SHP77 (cell line): ENCODE measurements at regions not wholly inside any gene's neighbourhood (a gene's known extent, or its start where the extent isn't known, plus 50 kb on each side); places are given as distances from the start of the nearest gene placed in this dataset.

Experiments
- DNase-seq, 2 experiments: peaks; one replicate each; lab custom pipeline; 2025; lab: John Stamatoyannopoulos, UW

DNA sequence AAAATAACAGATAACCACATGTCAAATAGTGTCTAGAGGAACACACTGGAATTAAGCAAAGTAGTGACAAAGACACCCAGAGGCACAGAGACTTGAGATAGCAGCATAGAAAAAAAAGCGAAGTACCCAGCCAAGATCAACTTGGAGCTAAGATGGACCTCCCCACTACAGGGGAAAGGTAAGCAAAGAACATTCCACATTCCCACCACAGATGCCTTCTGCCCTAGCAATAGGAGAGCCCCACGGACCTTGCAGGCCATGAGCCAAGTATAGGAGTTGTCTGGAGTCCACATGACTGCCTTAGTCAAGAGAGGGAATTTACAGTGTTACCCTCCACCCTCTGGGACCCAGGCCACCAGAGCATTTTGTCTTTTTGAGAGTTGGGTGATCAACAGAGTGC lies 110.7 kb upstream of the SPRY2 start:
- no peak for DNase-seq

DNA sequence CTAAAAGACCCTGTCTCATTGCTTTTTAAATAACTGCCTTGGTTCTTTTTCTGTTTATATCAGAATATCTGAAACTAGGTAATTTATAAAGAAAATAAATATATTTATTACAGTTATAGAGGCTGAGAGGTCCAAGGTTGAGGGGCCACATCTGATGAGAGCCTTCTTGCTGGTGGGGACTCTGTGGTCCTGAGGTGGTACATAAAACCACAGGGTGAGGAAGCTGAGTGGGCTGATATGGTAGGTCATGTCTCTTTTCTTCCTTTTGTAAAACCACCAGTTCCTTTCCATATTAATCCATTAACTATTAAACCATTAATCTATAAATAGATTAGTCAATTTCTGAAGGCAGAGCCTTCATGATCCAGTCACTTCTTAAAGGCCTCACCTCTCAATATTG lies 109.5 kb upstream of the SPRY2 start:
- DNase-seq: no peak

DNA sequence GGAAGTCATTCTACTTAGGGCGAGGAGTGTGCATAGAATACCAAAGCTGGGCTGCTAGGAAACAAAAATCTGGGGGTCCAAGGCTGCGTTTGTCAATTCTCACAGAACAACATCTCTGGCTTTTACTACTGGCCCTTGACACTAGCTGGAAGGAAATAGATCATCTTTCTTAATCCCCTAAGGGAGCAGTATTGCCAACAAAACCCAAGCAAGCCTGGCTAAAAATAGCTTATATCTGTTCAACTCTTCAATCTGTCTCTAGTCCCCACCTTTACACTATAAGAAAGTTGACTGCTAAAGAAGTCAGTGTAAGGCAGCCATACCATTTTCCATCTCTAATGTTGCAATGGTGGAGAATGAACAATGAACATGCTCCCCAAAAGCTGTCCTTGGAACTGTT lies 107.8 kb upstream of the SPRY2 start:
- no peak for DNase-seq

DNA sequence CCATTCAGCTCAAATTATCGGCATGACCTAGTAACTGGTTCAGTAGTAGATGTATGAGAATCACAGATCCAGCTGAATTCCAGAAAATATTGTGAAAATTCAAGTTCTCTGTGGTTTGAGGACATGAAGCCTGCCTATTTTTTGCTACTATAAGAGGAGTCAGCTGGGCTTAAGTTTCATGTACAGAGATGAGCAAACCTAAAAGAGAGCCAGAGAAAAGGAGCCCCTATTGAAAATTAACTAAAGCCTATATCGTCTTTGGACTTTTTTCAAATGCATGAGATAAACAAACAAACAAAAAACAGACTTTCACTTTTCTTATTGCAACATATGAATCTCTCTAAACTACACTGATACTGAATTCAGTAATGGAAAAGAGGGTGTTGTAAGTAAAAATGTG lies 106.8 kb upstream of the SPRY2 start:
- DNase-seq: no peak

DNA sequence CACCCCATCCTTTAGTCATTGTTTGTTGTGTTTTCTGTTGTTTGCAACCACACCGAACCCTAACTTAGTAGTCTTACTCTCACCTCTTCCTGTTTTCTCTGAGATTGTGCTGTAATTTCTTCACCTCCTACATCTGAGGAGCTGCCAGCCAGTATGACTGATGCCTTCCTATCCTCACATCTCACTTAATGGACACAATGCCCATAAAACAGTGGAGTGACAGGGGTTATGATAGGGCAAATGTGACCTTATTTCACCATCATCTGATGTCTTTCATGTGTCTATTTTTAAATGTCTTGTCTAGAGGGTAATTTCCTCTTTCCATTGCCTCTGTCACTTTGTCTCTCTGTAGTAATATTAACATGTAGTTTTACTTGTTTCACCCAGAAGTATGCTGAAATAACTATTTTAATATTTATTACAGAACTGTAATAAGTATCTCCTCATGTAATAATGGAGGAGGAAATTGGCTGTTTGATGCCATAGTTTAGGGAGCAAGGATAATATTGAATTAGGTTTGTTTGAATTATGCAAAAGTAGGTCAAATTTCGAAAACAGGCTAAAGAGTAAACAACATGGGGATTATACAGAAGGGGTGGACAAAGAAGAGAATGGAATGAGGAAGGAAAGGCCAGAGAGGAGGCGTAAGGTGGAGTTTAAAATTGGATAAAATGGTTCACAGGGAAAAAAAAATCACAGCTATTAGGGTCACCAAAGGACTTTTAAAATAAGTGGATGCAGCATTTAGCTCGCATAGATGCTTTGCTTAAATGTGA lies 103.5 kb upstream of the SPRY2 start:
- DNase-seq: no peak

DNA sequence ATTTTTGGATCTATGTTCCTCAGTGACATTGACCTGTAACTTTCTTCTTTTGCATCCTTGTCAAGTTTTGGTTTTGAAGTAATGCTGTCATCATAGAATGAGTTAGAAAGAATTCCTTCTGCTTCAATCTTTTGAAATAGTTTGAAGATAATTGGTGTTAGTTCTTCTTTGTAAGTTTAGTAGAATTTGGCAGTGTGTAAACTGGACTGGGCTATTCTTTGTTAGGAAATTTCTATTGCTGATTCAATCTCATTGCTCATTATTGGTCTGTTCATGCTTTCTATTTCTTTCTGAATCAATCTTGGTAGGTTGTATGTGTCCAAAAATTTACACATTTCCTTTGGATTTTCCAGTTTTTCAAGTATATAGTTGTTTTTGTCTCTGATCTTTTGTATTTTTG lies 101.7 kb upstream of the SPRY2 start:
- no peak for DNase-seq

DNA sequence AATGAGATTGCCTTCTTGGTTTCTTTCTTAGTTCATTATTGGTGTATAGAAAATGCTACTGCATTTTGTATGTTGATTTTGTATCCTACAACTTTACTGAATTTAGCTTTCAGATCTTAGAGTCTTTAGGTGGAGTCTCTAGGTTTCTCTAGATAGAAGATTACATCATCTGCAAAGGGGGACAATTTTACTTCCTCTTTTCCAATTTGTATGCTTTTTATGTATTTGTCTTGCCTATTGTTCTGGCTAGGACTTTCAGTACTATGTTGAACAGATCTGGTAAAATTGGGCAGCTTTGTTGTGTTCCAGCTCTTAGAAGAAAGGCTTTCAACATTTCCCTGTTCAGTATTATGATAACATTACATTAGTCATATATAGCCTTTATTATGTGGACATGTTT lies 101.0 kb upstream of the SPRY2 start:
- no peak for DNase-seq

- no peak for DNase-seq
Observed at GRCh38 chr13:80438521-80438920, 97.6 kb upstream of the SPRY2 start.

DNA sequence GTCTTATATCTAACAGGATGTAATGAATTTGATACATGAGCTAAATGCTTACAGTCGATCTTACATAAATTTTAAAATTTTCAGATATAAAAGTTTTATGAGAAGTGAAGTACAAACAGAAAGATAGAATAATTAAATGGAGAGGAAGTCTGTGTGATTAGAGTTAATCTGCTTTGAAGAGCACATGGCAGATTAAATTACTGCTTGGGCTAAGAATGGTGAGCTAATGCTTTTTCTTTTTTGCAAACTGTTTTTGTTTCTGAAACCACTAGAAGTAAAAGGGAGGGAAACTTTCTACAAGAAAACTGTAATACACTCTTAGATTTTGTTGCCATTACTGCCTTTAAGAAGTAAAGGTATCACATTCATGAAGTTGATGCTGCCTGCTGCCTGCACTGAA lies 96.3 kb upstream of the SPRY2 start:
- no peak for DNase-seq

DNA sequence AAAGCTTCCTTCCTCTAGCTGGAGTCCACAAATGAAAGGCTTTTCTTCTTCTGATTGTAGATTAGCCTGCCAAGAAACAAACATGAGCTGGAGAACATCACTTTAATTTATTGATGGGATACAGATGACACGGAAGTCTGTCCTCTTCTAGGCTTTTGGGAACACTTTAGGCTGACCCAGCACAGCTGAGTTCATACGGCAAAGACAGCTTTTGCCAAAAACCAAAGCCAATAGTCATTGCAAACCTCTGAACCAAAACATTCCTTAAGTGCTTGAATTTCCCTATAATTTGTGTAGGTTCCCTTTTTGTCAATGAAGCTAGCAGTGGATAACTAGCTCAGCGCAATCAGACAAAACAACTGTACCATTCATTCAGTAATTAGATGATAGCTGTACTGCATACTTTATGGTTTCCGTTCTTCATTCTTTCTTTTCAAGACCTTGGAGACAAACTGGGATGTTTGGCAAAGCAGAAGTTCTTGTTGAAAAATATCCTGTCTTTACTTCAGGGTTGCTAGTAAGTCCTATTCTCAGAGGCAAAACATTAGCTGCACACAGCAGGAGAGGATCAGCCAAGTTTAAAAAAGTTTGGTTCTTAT lies 95.7 kb upstream of the SPRY2 start:
- no peak for DNase-seq

- no peak for DNase-seq
Observed at GRCh38 chr13:80430561-80430960, 89.6 kb upstream of the SPRY2 start.

DNA sequence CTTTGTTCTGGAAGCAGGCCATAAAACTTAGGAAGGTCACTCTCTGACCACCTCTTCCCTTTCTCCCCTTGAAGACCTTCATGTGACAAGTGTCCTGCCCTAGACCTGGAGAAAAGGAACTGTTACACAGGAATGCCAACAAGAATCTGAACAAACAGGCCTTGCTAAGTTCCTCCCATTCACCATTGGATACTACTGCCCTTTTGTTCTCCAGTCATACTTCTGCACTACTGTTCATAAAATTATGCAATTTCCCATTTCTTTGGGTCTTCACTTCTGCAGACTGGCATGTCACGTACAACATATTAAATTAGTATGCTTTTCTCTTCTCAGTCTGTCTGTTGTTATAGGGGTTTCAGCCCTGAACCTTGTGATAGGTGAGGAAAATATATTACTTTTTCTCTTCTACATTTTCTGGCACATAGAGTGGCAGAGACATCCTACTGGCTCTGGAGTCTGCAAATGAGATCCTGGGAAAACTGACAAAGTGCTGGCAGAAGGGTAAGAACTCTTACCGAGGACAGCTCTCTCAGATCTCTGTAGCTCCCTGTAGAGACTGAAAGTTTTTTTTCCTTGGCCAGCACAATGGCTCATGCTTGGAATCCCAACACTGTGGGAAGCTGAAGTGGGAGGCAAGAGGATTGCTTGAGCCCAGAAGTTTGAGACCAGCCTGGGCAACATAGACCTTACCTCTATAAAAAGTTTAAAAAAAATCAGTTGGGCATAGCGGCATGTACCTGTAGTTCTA lies 87.6 kb upstream of the SPRY2 start:
- DNase-seq: no peak

DNA sequence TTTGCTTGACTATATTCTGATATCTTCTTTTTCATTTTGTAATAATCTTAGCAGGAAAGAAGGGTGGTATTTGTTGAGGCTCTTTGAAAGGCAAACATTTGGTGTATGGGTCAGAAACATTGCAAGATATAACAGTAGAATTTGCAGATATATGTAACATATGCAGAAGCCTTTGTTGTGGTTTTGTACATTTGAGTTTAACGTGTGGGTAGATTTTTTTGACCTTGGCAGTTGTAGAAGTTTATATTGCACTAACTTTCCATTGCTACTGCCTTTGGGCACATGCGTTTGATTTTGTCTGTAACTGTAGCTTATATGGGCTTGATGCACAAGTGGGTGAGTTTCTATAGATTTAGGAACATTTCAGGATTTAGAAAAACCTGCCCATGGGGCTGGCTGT lies 78.5 kb upstream of the SPRY2 start:
- DNase-seq: no peak

GRCh38 chr13:80413611-80414010 lies 72.7 kb upstream of the SPRY2 start:
- no peak for DNase-seq

GRCh38 chr13:80408270-80408669 lies 67.3 kb upstream of the SPRY2 start:
- no peak for DNase-seq

DNA sequence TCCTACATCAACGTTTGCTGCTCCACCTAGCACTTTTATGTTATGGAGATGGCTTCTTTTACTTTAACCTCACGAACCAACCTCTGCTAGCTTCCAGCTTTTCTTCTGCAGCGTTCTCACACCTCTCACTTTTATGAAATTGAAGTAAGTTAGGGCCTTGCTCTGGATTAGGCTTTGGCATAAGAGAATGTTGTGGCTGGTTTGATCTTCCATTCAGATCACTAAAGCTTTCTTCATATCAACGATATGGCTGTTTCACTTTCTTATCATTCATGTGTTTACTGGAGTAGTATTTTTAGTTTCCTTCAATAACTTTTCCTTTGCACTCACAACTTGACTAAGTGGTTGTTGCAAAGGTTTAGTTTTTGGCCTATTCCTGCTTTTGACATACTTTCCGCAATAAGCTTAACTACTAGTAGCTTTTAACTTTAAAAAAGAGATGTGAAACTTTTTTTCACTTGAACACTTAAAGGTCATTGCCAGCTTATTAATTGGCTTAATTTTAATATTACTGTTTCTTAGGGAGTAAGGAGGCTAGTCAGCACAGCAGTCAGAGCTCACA lies 60.0 kb upstream of the SPRY2 start:
- DNase-seq: no peak

DNA sequence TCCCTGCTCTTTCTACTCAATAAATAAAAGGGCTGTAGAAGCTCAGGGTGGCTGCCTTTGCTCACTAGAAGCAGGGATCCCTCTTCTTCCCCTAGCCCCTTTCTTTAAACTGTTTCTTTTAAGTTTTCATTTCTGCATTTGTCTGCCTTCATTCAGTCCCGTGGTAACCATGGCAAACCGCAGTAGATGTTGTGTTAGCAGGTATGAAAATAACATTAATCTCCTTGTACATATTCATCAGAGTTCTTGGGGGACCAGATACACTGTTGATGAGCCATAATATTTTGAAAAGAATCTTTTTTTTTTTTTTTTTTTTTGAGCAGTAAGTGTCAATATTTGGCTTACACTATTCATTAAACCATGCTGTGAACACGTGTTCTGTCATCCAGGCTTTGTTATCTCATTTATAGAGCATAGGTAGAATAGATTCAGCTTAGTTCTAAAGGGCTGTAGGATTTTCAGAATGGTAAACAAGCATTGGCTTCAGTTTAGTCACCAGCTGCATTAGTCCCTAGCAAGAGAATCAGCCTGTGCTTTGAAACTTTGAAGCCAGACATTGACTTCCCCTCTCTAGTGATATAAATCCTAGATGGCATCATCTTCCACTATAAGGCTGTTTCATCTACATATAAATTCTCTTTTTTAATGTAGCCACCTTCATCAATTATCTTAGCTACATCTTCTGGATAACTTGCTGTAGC lies 59.4 kb upstream of the SPRY2 start:
- DNase-seq: no peak

- no peak for DNase-seq
Observed at GRCh38 chr13:80399340-80400163, 58.6 kb upstream of the SPRY2 start.
